Activated naive CD8-positive, alpha-beta T cell treated with anti-CD3 and anti-CD28 coated beads for 36 hours (primary cell): ENCODE measurements at regions not wholly inside any gene's neighbourhood (a gene's known extent, or its start where the extent isn't known, plus 50 kb on each side); places are given as distances from the start of the nearest gene placed in this dataset.

ENCODE experiments used
- DNase-seq: peaks from one replicate; pipeline ENCODE4 v3.0.0; 2021
- H3K27ac Mint-ChIP-seq: one replicate; pipeline ENCODE4 v1.8.0; 2022; ENCODE audit warnings: mild to moderate bottlenecking, moderate library complexity, mixed read lengths
- H3K27me3 Mint-ChIP-seq: one replicate; pipeline ENCODE4 v1.8.0; 2022; ENCODE audit warnings: mild to moderate bottlenecking, mixed read lengths
- H3K36me3 Mint-ChIP-seq: one replicate; pipeline ENCODE4 v1.8.0; 2021; ENCODE audit warnings: mild to moderate bottlenecking, mixed read lengths
- H3K4me1 Mint-ChIP-seq: one replicate; pipeline ENCODE4 v1.8.0; 2021; ENCODE audit warnings: mixed read lengths
- H3K4me3 Mint-ChIP-seq: one replicate; pipeline ENCODE4 v1.8.0; 2022; ENCODE audit warnings: mild to moderate bottlenecking, moderate library complexity, mixed read lengths
- H3K9me3 Mint-ChIP-seq: one replicate; pipeline ENCODE4 v1.8.0; 2022; ENCODE audit warnings: mixed read lengths

GRCh38 chr1:193306430-193306829 is 120.0 kb upstream of the B3GALT2 start:
- no peak overlapping the region for H3K27ac Mint-ChIP-seq
- H3K9me3 Mint-ChIP-seq = no peaks in the 10 kb centered on the region
- no peak for DNase-seq
- H3K4me1 Mint-ChIP-seq = peaks cover 10% of the 10 kb centered on the region
- H3K27me3 Mint-ChIP-seq = no peaks in the 10 kb centered on the region
- no peaks in the 10 kb centered on the region for H3K36me3 Mint-ChIP-seq
- no peak overlapping the region for H3K4me3 Mint-ChIP-seq
